ENCODE measurements at regions not wholly inside any gene's neighbourhood (a gene's known extent, or its start where the extent isn't known, plus 50 kb on each side); places are given as distances from the start of the nearest gene placed in this dataset.

DNA sequence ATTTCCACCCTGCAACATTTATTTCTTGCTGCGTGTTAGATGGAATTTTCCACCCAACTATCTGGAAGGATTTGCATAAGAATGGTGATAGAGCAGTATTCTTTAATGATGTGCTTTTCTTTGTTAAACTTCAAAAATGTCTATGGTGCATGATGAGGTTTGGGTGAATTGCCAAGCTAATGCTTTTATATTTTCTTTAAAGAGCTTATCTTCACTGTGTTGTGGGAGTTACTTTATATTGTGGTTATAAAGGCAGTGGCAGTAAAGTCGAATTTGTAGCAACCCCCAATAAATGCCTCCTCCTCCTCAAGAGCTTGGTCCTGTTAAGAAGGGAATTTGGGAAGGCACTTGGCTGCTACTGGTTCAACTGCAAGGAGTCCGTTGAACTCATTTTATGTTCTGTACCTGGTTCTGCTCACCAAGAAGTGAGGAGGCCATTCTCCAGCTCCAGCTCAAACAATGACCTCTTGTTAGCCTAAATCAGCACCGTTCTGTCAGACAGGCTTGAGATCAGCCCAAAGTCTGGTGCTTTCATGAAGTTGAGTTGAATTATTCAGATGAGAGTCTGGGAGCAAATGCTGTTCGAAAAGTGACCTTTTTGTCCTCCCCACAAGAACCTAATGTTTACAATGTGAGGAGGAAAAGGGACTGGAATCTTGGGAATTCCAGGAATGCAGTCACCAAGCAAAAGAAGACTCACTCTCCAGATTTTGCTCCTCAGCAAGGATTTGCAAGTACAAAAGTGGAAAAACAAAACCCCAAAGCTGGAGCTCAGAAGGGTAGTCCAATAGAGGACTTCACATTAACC is 217.0 kb downstream of the TMEM38B start:
- TF ChIP-seq, protein P1, sequence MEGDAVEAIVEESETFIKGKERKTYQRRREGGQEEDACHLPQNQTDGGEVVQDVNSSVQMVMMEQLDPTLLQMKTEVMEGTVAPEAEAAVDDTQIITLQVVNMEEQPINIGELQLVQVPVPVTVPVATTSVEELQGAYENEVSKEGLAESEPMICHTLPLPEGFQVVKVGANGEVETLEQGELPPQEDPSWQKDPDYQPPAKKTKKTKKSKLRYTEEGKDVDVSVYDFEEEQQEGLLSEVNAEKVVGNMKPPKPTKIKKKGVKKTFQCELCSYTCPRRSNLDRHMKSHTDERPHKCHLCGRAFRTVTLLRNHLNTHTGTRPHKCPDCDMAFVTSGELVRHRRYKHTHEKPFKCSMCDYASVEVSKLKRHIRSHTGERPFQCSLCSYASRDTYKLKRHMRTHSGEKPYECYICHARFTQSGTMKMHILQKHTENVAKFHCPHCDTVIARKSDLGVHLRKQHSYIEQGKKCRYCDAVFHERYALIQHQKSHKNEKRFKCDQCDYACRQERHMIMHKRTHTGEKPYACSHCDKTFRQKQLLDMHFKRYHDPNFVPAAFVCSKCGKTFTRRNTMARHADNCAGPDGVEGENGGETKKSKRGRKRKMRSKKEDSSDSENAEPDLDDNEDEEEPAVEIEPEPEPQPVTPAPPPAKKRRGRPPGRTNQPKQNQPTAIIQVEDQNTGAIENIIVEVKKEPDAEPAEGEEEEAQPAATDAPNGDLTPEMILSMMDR (conservative IDR thresholded peaks at IDR 0.05; ENCODE audit: low read length), result no peak
- TF ChIP-seq EZH2phosphoT487 (IDR thresholded peaks at IDR 0.05; ENCODE audit: borderline replicate concordance, low read depth, low read length), result no peak
